Calu3 (cell line): ENCODE measurements at regions not wholly inside any gene's neighbourhood (a gene's known extent, or its start where the extent isn't known, plus 50 kb on each side); places are given as distances from the start of the nearest gene placed in this dataset.

ENCODE experiments used
- BruUV-seq: library from RNA; stranded (reverse); fragments of 400-500 nt; replicated peaks from 2 replicates; lab custom pipeline; 2021; lab: Mats Ljungman, UMichigan
- CTCF ChIA-PET: fragments of 300-600 bp; sonication (Branson Sonifier 250); formaldehyde crosslinking; loops from one replicate; lab custom pipeline; 2022; ENCODE audit warnings: antibody characterized with exemption; lab: Charles Lee
- DNase-seq: peaks from one replicate; pipeline ENCODE4 v3.0.0; 2022
- H3K27ac Mint-ChIP-seq: one replicate; pipeline ENCODE4 v1.8.0; 2022; ENCODE audit warnings: mixed read lengths; ENCODE audit not compliant: unreplicated experiment
- H3K27me3 Mint-ChIP-seq: one replicate; pipeline ENCODE4 v1.8.0; 2022; ENCODE audit warnings: mixed read lengths; ENCODE audit not compliant: unreplicated experiment
- H3K36me3 Mint-ChIP-seq: one replicate; pipeline ENCODE4 v1.8.0; 2022; ENCODE audit warnings: mild to moderate bottlenecking, moderate library complexity, mixed read lengths; ENCODE audit not compliant: insufficient read depth, unreplicated experiment
- H3K4me1 Mint-ChIP-seq: one replicate; pipeline ENCODE4 v1.8.0; 2022; ENCODE audit warnings: mild to moderate bottlenecking, low read depth, mixed read lengths; ENCODE audit not compliant: unreplicated experiment
- H3K4me3 Mint-ChIP-seq: one replicate; pipeline ENCODE4 v1.8.0; 2022; ENCODE audit warnings: mild to moderate bottlenecking, low read depth, moderate library complexity, mixed read lengths; ENCODE audit not compliant: unreplicated experiment
- H3K9me3 Mint-ChIP-seq: one replicate; pipeline ENCODE4 v1.8.0; 2022; ENCODE audit warnings: low read depth, mixed read lengths; ENCODE audit not compliant: unreplicated experiment
- intact Hi-C: fragments of 100-400 bp; cut with micrococcal nuclease; formaldehyde crosslinking; loops from one replicate; pipeline ENCODE4 v1.10.0; 2022; ENCODE audit not compliant: unreplicated experiment
- TF ChIP-seq, protein P1 (sequence below): fragments of 200-600 bp; IDR thresholded peaks from one replicate; pipeline ENCODE4 v1.8.0; 2022; ENCODE audit warnings: antibody characterized with exemption; ENCODE audit not compliant: unreplicated experiment

- intact Hi-C loops = no loop called here
- Mint-ChIP-seq H3K36me3 (no peaks in the 10 kb centered on the region), H3K4me1 (no peaks in the 10 kb centered on the region), H3K9me3 (no peaks in the 10 kb centered on the region), H3K27ac (no peak overlapping the region), H3K27me3 (no peaks in the 10 kb centered on the region), H3K4me3 (no peak overlapping the region)
- BruUV-seq = no TSS peak
- CTCF ChIA-PET = no interaction called here
- no peak for DNase-seq
- TF ChIP-seq, protein P1, sequence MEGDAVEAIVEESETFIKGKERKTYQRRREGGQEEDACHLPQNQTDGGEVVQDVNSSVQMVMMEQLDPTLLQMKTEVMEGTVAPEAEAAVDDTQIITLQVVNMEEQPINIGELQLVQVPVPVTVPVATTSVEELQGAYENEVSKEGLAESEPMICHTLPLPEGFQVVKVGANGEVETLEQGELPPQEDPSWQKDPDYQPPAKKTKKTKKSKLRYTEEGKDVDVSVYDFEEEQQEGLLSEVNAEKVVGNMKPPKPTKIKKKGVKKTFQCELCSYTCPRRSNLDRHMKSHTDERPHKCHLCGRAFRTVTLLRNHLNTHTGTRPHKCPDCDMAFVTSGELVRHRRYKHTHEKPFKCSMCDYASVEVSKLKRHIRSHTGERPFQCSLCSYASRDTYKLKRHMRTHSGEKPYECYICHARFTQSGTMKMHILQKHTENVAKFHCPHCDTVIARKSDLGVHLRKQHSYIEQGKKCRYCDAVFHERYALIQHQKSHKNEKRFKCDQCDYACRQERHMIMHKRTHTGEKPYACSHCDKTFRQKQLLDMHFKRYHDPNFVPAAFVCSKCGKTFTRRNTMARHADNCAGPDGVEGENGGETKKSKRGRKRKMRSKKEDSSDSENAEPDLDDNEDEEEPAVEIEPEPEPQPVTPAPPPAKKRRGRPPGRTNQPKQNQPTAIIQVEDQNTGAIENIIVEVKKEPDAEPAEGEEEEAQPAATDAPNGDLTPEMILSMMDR = no peak
These were observed 80.6 kb downstream of the BMP2 start for GRCh38 chr20:6848041-6848440.

DNA sequence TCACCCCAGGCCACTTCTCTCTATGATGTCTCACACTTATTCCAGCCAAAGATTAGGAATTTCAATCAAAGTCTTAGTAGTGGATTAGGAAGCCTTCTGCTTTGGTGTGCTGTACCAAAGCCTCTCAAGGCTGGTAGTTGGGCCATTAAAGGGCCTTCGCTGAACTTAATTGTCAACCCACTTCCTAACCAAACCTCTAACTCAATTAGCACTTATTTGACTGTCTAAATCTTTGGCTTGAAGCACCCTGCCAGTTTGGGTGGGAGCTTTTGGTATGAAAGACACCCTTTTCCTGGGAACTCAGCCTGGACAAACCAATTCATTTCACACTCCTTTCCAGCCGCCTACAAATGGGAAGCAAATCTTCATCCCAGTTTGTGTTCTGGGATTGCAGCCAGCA is 81.5 kb downstream of the BMP2 start:
- CTCF ChIA-PET = no interaction called here
- no peak overlapping the region for H3K4me3 Mint-ChIP-seq
- no peaks in the 10 kb centered on the region for H3K4me1 Mint-ChIP-seq
- no TSS peak for BruUV-seq
- H3K27ac Mint-ChIP-seq = no peak overlapping the region
- no peak for DNase-seq
- intact Hi-C loops = no loop called here
- TF ChIP-seq, protein P1 = no peak
- H3K36me3 Mint-ChIP-seq = no peaks in the 10 kb centered on the region
- no peaks in the 10 kb centered on the region for H3K9me3 Mint-ChIP-seq
- H3K27me3 Mint-ChIP-seq = no peaks in the 10 kb centered on the region

- H3K4me1 Mint-ChIP-seq = no peaks in the 10 kb centered on the region
- no peaks in the 10 kb centered on the region for H3K9me3 Mint-ChIP-seq
- BruUV-seq = no TSS peak
- no peak for DNase-seq
- no peak overlapping the region for H3K4me3 Mint-ChIP-seq
- TF ChIP-seq, protein P1 = no peak
- CTCF ChIA-PET = no interaction called here
- intact Hi-C loops = no loop called here
- no peaks in the 10 kb centered on the region for H3K36me3 Mint-ChIP-seq
- H3K27ac Mint-ChIP-seq = no peak overlapping the region
- H3K27me3 Mint-ChIP-seq = no peaks in the 10 kb centered on the region
These were observed 83.7 kb downstream of the BMP2 start for GRCh38 chr20:6851136-6851535.

DNA sequence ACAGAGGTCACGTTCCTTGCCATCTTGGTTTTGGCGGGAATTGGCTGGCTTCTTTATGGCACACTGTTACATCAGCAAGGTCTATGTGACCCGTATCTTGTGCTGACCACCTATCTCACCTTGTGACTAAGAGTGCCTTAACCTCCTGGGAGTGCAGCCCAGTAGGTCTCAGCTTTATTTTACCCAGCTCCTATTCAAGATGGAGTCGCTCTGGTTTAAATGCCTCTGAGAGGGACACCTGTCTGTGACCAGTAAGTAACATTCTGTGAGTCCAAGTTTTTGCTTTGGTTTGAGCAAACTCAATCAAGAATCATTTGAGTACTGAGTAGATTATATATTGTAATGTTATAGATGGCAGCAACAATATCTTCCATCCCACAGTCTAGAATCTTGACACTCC is 85.0 kb downstream of the BMP2 start:
- Mint-ChIP-seq H3K36me3 (no peaks in the 10 kb centered on the region), H3K9me3 (no peaks in the 10 kb centered on the region), H3K27ac (no peak overlapping the region), H3K4me3 (no peak overlapping the region), H3K27me3 (peaks cover 7% of the 10 kb centered on the region), H3K4me1 (no peaks in the 10 kb centered on the region)
- DNase-seq = no peak
- CTCF ChIA-PET = no interaction called here
- intact Hi-C loops = no loop called here
- BruUV-seq = no TSS peak
- TF ChIP-seq, protein P1 = no peak
